AG09319 (cell line): ENCODE measurements at regions not wholly inside any gene's neighbourhood (a gene's known extent, or its start where the extent isn't known, plus 50 kb on each side); places are given as distances from the start of the nearest gene placed in this dataset.

Source experiments
- DNase-seq: peaks from one replicate; pipeline ENCODE4 v3.0.0-alpha.2; 2010; ENCODE audit warnings: low read depth; ENCODE audit errors: extremely low read depth
- TF ChIP-seq, protein P1 (sequence below): IDR thresholded peaks from 2 replicates; pipeline ENCODE4 v1.5.1; 2011; ENCODE audit warnings: low read depth, mild to moderate bottlenecking, inconsistent platforms, low read length, moderate library complexity

DNA sequence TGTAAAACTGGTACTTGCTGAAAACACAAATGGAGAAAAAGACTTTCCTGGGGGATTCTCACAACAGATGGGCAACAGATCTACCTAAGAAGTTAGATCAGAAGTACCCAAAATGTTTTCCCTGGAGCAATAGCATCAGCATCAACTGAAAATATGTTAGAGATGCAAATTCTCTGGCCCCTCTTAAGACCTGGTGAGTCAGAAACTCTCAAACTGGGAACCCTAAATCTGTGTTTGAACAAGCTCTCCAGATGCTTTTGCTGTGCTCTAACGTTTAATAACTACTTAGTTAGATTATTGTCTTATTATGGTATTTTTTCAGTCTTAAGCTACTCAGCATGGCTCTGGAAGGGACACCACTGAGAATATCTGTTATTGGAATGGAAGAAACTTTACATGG lies 55.2 kb upstream of the TRPC3 start:
- no peak for DNase-seq
- TF ChIP-seq, protein P1, sequence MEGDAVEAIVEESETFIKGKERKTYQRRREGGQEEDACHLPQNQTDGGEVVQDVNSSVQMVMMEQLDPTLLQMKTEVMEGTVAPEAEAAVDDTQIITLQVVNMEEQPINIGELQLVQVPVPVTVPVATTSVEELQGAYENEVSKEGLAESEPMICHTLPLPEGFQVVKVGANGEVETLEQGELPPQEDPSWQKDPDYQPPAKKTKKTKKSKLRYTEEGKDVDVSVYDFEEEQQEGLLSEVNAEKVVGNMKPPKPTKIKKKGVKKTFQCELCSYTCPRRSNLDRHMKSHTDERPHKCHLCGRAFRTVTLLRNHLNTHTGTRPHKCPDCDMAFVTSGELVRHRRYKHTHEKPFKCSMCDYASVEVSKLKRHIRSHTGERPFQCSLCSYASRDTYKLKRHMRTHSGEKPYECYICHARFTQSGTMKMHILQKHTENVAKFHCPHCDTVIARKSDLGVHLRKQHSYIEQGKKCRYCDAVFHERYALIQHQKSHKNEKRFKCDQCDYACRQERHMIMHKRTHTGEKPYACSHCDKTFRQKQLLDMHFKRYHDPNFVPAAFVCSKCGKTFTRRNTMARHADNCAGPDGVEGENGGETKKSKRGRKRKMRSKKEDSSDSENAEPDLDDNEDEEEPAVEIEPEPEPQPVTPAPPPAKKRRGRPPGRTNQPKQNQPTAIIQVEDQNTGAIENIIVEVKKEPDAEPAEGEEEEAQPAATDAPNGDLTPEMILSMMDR: no peak

DNA sequence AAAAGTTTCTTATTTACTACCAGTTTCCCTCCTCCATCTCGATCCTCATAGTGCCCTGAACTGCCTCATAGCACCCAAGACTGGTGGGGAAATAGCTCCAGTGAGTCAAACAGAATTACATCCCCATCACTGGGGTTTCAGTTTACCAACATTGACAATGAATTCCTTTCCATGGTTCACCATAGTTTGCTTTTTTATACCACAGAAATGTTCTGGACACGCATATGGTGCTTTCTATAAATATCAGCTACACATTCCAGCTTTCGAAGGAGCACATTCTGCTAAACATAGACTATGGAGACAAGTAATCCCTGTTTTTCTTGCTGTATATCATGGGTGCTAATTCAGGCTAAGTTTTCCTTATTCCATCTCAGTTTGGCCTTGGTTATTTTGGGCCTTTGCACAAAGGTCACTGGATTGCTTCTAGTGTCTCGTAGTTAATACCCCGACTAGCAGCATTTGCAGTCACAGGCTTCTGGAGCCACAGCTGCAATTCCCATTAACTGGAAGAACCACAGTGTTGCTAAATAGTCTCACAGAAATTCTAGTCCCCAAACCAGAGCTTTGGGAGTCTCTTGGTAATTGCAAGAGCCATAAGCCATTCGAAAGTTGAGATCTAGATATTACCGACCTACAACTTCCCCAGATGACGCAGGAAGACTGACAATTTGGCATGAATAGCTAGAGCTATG lies 53.4 kb upstream of the TRPC3 start:
- no peak for DNase-seq
- TF ChIP-seq, protein P1: no peak

DNA sequence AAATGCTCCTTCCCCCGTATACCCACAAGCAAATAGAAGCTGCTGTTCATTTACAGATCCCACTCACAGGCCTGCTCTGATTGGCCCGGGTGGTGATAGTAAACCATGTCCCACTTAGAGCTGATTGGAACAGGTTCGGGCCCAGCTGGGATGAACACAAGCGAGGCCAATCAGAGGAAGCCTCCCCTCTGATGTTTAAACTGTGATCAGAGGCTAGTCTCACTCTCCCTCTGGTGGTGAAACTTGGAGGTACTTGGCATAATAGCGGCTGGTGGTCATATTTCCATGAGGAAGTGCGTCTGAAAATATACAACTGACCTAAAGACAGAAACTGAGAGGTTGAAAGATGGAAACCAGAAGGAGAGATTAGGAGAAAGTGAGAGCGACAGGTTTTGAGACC lies 51.5 kb upstream of the TRPC3 start:
- no peak for DNase-seq
- TF ChIP-seq, protein P1: no peak; the same call in 1 of the 2 replicates
